GM12873 (cell line): ENCODE measurements at regions not wholly inside any gene's neighbourhood (a gene's known extent, or its start where the extent isn't known, plus 50 kb on each side); places are given as distances from the start of the nearest gene placed in this dataset.

Experiments used
- CTCF ChIP-seq: IDR thresholded peaks from 2 replicates; pipeline ENCODE4 v1.5.1; 2012; ENCODE audit warnings: low read depth, mild to moderate bottlenecking, moderate library complexity, low read length, control low read depth; ENCODE audit not compliant: insufficient read depth; ENCODE audit errors: missing control alignments

- no peak for TF ChIP-seq CTCF
Observed at GRCh38 chr11:69966583-69966835, 111.6 kb upstream of the ANO1 start.

GRCh38 chr11:69966910-69967483 is 111.1 kb upstream of the ANO1 start:
- no peak for TF ChIP-seq CTCF

- TF ChIP-seq CTCF: no peak
Observed at GRCh38 chr11:69967484-69967883, 110.6 kb upstream of the ANO1 start.

- no peak for TF ChIP-seq CTCF
Observed at GRCh38 chr11:69968396-69969347, 109.4 kb upstream of the ANO1 start.

- TF ChIP-seq CTCF: no peak
Observed at GRCh38 chr11:69969890-69970784, 108.0 kb upstream of the ANO1 start.

- no peak for TF ChIP-seq CTCF
Observed at GRCh38 chr11:69970785-69971535, 107.2 kb upstream of the ANO1 start.

- TF ChIP-seq CTCF: no peak
Observed at GRCh38 chr11:69971741-69972140, 106.4 kb upstream of the ANO1 start.
